ENCODE measurements at regions not wholly inside any gene's neighbourhood (a gene's known extent, or its start where the extent isn't known, plus 50 kb on each side); places are given as distances from the start of the nearest gene placed in this dataset.

DNA sequence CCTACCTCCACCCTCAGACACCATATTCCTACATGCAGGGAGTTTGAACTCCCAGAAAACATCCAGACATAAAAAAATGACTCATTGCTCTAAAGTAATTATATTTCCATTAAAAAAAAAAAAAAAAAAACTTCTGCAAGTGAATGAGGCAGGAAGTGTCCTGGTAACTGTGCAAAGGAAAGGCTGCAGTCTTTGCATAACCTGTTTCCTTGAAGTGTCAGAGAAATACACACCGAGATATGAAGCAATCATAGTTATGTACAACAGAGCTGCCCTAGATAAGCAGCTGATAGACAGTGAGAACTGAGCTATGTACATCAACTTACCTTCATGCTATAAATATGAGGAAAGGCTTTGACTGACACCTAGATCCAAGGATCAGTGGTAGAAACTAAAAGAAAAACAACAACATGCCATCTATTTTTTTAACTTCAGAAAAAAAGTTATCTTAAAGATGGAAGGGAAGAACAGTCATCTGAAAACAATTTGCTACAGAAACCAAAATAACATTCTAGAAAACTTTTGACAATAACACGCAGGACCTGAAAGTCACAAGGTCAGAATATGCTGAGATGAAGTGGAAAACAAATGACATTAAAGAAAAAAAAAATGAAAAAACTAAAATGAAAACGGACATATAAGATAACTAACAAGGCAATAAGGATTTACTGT is 263.2 kb downstream of the SEC23A start:
- DNase-seq = no peak

DNA sequence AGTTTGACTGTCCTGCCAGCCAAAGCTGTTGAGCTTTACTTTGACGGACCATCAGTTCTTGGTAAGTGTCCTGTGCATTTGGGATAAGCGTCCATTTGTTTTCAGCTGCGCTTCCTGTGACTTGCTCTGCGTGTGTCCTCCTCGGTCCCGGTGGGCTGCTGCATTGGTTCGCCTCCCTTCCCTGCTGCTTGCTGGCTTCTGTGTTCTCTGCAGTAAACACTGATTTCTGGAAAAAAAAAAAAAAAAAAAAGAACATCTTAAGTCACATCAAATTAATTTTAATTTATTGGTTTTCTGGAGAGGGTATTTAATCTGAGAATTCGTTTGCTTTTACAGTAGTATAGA is 264.1 kb downstream of the SEC23A start:
- DNase-seq = no peak

- no peak for DNase-seq
Observed at GRCh38 chr14:38838049-38838978, 264.7 kb downstream of the SEC23A start.

DNA sequence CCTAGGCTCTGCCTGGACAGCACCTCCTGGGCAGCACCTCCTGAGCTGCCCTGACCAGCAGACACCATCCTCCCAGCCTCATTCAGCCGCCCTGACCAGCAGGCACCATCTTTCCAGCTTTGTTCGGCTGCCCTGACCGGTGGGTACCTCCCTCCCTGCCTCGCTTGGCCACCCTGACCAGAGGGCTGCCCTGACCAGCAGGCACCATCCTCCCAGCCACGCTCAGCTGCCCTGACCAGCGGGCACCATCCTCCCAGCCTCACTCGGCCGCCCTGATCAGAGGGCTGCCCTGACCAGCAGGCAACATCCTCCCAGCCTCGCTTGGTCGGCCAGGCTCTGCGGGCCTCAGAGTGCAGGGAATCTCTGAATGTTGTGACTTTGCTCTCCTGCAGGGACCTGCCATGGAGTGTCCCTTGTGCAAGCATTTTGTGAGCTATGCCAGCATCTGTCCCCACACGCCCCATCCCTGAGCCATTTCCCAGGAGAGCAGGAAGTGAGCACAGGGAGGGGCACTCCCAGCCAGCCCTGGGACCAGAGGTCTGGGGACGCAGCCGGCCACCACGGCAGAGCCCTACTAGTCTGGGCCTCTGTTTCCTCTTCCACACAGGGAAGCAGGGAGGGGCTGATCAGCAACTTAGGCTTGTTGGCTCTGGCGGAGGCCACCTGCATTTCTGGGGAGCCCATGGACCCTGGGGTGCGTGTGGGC is 265.5 kb downstream of the SEC23A start:
- DNase-seq = no peak

GRCh38 chr14:38836539-38836938 is 266.5 kb downstream of the SEC23A start:
- DNase-seq = no peak

GRCh38 chr14:38835874-38836273 is 267.2 kb downstream of the SEC23A start:
- DNase-seq = no peak

GRCh38 chr14:38828183-38828827 is 274.7 kb downstream of the SEC23A start:
- DNase-seq = peak in 1 of 3 experiments; percentile 20

DNA sequence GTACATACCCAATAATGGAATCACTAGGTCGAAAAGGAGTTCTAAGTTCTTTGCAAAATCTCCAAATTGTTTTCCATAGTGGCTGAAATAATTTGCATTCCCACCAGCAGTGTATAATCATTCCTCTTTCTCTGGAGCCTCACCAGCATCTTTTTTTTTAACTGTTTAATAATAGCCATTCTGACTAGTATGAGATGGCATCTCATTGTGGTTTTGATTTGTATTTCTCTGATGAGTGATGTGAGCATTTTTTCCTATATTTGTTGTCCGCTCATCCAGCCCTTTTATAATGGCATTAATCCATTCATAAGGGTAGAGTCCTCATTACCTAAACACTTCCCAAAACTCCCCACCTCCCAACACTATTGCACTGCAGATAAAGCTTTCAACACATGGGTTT is 278.3 kb downstream of the SEC23A start:
- no peak for DNase-seq

DNA sequence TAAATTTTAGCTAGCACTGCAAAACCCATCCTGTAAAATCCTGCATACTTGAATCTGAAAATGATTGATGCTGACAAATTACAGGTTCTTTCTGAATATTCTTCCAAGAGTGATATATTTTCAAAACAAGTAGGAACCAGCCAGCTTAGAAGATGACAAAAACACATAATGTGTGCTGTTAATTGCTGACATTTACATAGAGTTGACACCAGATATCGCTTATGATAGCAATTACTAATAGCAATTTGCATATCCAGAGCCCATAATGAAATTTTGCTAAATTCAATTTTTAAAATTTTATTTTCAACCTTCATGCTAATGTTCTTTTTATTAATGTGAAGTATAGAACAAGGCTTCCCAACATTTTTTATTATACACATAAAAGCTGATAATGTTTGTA is 284.5 kb downstream of the SEC23A start:
- DNase-seq = no peak

DNA sequence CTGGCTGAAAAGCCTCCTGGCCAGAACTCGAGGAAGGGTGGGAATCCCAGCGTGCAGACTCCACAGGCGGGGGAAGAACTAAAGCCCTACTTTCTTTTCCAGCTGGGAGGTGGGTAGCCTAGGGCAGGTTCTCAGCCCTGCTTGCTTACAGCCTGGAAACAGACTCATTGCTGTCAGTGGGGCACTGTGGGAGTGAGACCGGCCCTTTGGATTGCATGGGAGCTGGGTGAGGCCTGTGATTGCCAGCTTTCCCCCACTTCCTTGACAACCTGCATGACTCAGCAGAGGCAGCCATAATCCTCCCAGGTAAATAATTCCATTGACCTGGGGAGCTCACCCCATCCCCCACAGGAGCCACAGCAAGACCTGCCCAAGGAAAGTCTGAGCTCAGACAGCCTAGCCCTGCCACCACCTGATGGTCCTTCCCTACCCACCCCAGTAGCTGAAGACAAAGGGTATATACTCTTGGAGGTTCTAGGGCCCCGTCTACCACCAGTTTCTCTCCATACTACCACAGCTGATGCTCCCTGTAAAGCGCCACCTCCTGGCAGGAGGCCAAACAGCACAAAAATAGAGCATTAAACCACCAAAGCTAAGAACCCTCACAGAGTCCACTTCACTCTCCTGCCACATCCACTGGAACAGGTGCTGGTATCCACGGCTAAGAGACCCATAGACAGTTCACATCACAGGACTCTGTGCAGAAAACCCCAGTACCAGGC is 294.1 kb downstream of the SEC23A start:
- DNase-seq = no peak

- no peak for DNase-seq
Observed at GRCh38 chr14:38799671-38800070, 303.4 kb downstream of the SEC23A start.

GRCh38 chr14:38794677-38795076 is 308.4 kb downstream of the SEC23A start:
- no peak for DNase-seq

DNA sequence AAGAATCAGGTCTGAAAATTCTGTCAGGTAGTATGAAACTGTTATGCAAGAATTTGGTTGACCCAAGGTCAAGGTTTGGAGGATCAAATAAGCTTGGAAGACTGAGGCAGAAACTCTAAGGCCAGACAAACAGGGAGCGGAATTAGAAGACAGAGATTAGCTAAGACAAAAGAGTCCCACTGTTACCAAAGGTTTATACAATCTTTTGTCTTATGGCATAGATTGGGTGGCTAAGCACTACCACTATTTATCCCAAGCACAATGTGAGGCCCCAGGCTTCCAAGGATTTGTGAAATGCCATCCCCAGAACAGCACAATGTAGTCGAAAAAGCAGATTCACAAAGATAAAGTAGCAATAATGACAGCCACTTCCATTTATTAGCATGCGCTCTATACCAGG is 311.2 kb downstream of the SEC23A start:
- no peak for DNase-seq

DNA sequence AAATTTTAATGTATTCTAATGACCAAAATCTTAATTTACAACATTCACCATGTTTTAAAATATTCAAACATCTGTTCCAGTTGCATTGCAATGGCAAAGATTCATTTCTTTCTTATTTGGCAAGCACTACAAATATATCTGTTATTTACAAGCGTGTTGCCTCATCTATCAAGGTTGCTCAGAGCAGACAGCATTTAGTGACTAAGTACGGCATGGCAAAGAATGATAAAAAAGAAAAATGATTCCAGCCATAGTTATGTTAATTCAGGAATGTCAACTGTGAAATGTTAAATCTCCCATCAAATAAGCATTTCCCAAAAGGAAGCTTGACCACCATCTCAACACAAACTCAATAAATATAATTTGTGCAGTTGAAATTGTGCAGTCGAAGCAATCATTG is 312.1 kb downstream of the SEC23A start:
- no peak for DNase-seq

- no peak for DNase-seq
Observed at GRCh38 chr14:38789805-38790204, 313.2 kb downstream of the SEC23A start.

- DNase-seq = no peak
Observed at GRCh38 chr14:38788060-38788459, 315.0 kb downstream of the SEC23A start.

DNA sequence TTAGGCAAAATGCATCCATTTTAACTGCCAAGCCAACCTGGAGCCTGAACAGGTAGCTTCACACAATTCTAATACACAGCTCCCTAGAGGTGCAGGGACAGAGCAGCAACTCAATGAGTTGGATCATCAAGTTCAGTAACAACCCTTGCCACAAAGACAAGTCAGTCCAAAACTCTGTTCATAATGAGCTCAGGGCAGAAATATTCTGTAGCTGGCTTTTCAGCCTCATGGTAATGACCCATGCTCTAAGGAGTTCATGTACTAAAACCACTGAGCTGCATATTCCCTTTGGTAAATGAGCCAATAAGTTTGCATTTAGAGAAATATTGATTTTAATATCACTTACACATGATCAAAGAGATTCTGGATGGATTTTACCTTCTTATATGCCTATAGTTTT is 316.1 kb downstream of the SEC23A start:
- DNase-seq = no peak

DNA sequence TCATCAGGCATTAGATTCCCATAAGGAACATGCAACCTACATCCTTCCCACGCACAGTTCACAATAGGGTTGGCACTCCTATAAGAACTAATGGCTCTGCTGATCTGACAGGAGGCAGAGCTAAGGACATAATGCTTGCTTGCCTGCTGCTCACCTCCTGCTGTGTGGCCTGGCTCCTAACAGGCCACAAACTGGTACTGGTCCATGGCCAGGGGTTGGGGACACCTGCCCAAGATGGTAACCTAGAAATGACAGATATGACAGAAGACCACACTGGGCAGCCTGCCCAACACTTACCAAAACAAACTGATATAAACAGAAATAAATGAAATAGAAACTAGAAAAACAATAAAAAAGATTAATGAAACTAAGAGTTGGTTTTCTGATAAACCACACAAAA is 325.6 kb downstream of the SEC23A start:
- no peak for DNase-seq

DNA sequence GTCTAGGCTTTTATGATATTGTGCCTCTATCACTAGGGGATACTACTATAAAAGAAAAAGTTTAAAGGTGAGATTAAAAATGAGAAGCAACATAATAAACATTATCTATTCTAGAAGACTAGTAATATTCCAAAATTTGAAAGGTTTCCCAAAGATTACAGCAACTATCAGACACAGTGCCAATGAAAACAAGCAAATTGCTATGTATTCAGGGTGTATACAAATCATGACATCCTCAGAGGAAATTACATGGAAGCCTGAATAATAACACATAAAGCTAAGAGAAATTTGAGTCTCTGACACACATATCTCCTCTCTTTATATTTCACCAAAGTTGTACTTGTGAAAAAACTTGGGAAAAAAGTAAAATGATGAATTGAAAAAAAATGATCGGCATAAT is 327.0 kb downstream of the SEC23A start:
- no peak for DNase-seq

GRCh38 chr14:38774162-38774561 is 328.9 kb downstream of the SEC23A start:
- no peak for DNase-seq

DNA sequence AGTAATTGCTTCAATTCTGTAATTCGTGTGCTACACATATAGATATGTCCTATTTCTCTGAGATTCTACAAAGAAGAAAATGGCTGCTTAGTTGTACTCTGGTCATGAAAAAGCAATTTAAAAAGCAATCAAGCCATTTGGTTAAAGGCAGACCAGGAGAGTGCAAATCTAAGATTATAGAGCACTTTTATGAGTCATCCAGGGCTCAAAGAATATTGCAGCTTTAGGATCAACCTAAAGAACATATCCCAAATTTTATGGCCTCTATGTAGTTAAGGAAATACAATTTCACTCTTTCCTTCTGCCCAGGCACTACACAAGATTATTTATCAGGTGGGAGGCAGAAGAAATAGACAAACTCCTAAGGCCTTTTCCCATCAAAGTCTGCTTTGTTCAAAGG is 332.8 kb downstream of the SEC23A start:
- DNase-seq = no peak

DNA sequence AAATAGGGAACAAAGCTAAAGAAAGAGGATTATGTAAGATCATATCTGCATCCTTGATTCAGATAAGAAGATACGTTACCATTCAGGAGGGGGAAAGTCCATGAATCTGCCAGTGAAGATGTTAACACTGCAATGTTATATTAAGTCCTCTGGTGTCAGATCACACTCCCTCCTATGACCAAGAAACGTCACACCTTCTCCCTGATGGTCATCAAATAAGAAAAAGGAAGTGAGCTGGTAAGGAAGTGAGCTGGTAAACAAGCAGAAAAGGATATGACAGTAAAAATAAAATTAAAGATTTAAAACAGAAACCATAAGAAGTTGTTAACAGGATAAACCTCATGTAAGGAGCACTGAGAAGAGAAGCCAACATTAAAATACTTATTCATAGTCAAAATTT is 340.2 kb downstream of the SEC23A start:
- DNase-seq = no peak

GRCh38 chr14:38762426-38762825 is 340.6 kb downstream of the SEC23A start:
- DNase-seq = no peak

Data from NCI-H1417 (cell line).